Thyroid gland (tissue), 4 donors: ENCODE measurements at regions not wholly inside any gene's neighbourhood (a gene's known extent, or its start where the extent isn't known, plus 50 kb on each side); places are given as distances from the start of the nearest gene placed in this dataset.

Experiments used
- CTCF ChIP-seq, 6 experiments: fragments of 200-600 bp in 3 of 6; fragments of 450-650 bp in 3 of 6; sonication (generic) in 3 of 6; IDR thresholded peaks; one replicate each; pipeline ENCODE4 v1.5.1; 2016 to 2019; ENCODE audit warnings: antibody characterized with exemption in 6 of 6, mild to moderate bottlenecking in 2 of 6, inconsistent platforms in 1 of 6, moderate library complexity in 1 of 6
- POLR2A ChIP-seq, 2 donors: fragments of 450-650 bp; IDR thresholded peaks; one replicate each; pipeline ENCODE4 v1.6.1; 2017; ENCODE audit warnings: antibody characterized with exemption in 2 of 2, mild to moderate bottlenecking in 2 of 2, moderate library complexity in 1 of 2

DNA sequence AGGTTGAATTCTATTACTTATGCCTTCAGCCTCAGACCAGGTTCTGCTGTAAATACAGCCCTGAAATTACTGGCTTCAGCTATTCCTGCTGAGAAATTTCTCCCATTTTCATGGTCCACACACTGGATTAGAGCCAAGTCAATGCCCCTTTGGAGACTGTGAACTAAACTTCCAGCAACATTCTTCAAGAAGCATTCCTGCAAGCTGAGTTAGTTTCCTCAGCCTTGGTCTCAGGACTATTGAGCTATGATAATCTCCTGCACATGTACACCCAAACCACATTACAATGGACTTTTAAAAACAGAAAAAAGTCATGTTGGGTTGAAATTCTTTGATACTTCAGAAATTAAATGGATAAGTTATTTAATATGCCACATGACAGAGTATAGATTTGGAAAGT lies 58.0 kb upstream of the AVPR1A start:
- TF ChIP-seq CTCF (IDR thresholded peaks at IDR 0.05) (no peak), POLR2A (IDR thresholded peaks at IDR 0.05) (no peak)
